BJ (cell line): ENCODE measurements at regions not wholly inside any gene's neighbourhood (a gene's known extent, or its start where the extent isn't known, plus 50 kb on each side); places are given as distances from the start of the nearest gene placed in this dataset.

ENCODE experiments used
- CTCF ChIA-PET: fragments of 350-600 bp; formaldehyde crosslinking; extraction: SDS; loops from one replicate; lab custom pipeline; 2021; ENCODE audit warnings: antibody characterized with exemption, inconsistent platforms; lab: Yijun Ruan, JAX
- POLR2A ChIA-PET: fragments of 300-600 bp; sonication (Branson Sonifier 250); formaldehyde crosslinking; extraction: SDS; loops from one replicate; lab custom pipeline; 2021; ENCODE audit warnings: antibody characterized with exemption; lab: Charles Lee
- DNase-seq: peaks from one replicate; pipeline ENCODE4 v3.0.0-alpha.2; 2011; ENCODE audit warnings: low read depth
- H3K27me3 ChIP-seq: 2 replicates; pipeline ENCODE4 v1.6.0; 2011; ENCODE audit warnings: low read length; ENCODE audit not compliant: control insufficient read depth, insufficient read depth
- H3K36me3 ChIP-seq: 2 replicates; pipeline ENCODE4 v1.5.1; 2011; ENCODE audit warnings: low read length; ENCODE audit not compliant: control insufficient read depth, insufficient read depth
- H3K4me3 ChIP-seq: 2 replicates; pipeline ENCODE4 v1.5.1; 2011; ENCODE audit warnings: low read depth, mild to moderate bottlenecking, control low read depth, low read length
- CTCF ChIP-seq: IDR thresholded peaks from 2 replicates; pipeline ENCODE4 v1.5.1; 2011; ENCODE audit warnings: low read depth, mild to moderate bottlenecking, control low read depth, inconsistent platforms, low read length, moderate library complexity; ENCODE audit not compliant: insufficient read depth

GRCh38 chr6:164455835-164456234 is 853.6 kb downstream of the C6orf118 start:
- H3K36me3 ChIP-seq: no peaks in the 10 kb centered on the region
- no peak for DNase-seq
- TF ChIP-seq CTCF: no peak
- no peak overlapping the region for H3K4me3 ChIP-seq
- no peaks in the 10 kb centered on the region for H3K27me3 ChIP-seq
- POLR2A ChIA-PET: no interaction called here
- CTCF ChIA-PET: interaction anchor here (0.8 kb wide), 1 partner anchor 9 kb away, joined by 3 read pairs; no protein-coding TSS in a partner anchor

GRCh38 chr6:164453835-164454234 is 855.6 kb downstream of the C6orf118 start:
- TF ChIP-seq CTCF: no peak
- POLR2A ChIA-PET: no interaction called here
- no peaks in the 10 kb centered on the region for H3K27me3 ChIP-seq
- DNase-seq: no peak
- CTCF ChIA-PET: no interaction called here
- H3K36me3 ChIP-seq: no peaks in the 10 kb centered on the region
- H3K4me3 ChIP-seq: no peak overlapping the region

- H3K27me3 ChIP-seq: no peaks in the 10 kb centered on the region
- H3K4me3 ChIP-seq: no peak overlapping the region
- no peaks in the 10 kb centered on the region for H3K36me3 ChIP-seq
- CTCF ChIA-PET: no interaction called here
- POLR2A ChIA-PET: no interaction called here
- DNase-seq: no peak
- TF ChIP-seq CTCF: no peak
These were observed 866.8 kb downstream of the C6orf118 start for GRCh38 chr6:164442572-164442971.

- POLR2A ChIA-PET: no interaction called here
- no peak for DNase-seq
- H3K27me3 ChIP-seq: no peaks in the 10 kb centered on the region
- H3K4me3 ChIP-seq: no peak overlapping the region
- CTCF ChIA-PET: no interaction called here
- no peaks in the 10 kb centered on the region for H3K36me3 ChIP-seq
- TF ChIP-seq CTCF: no peak
These were observed 870.1 kb downstream of the C6orf118 start for GRCh38 chr6:164439331-164439730.

GRCh38 chr6:164436976-164437375 is 872.4 kb downstream of the C6orf118 start:
- Histone ChIP-seq H3K4me3 (no peak overlapping the region), H3K27me3 (no peaks in the 10 kb centered on the region), H3K36me3 (no peaks in the 10 kb centered on the region)
- CTCF ChIA-PET: no interaction called here
- no peak for DNase-seq
- TF ChIP-seq CTCF: no peak
- POLR2A ChIA-PET: no interaction called here
